ENCODE measurements at regions not wholly inside any gene's neighbourhood (a gene's known extent, or its start where the extent isn't known, plus 50 kb on each side); places are given as distances from the start of the nearest gene placed in this dataset.
"Not testable (repeated sequence)": the region's sequence is repeated elsewhere in the genome, so short reads cannot be mapped to it uniquely, and the experiment has no call there.

DNA sequence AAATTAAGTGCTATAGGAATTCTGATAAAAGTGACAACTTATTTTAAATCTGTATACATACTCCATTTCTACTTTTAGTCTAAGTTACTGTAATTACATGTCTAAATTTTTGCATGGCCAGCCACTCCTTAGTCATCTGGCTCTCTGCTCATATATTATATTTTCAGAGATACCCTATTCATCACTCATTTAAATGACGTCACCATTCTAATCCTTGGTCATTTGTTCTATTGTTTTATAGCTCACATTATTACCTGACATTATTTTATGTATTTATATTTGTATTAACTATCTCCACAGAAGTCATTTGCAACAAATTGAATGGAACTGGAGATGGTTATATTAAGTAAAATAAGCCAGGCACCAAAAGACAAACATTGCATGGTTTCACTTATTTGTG lies 179.6 kb upstream of the CXorf51A start:
- no peak for DNase-seq

DNA sequence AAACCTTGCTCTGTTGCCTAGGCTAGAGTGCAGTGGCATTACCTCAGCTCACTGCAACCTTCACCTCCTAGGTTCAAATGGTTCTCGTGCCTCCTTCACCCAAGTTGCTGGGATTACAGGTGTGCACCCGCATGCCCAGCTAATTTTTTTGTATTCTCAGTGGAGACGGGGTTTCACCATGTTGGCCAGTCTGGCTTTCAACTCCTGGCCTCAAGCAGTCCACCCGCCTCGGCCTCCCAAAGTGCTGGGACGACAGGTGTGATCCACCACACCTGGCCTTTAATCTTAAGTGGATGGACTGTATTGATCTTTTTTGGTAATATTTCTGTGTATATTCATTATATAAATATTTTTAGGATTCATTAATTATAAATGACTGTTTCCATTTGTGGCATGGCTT lies 158.7 kb upstream of the CXorf51A start:
- no peak for DNase-seq

DNA sequence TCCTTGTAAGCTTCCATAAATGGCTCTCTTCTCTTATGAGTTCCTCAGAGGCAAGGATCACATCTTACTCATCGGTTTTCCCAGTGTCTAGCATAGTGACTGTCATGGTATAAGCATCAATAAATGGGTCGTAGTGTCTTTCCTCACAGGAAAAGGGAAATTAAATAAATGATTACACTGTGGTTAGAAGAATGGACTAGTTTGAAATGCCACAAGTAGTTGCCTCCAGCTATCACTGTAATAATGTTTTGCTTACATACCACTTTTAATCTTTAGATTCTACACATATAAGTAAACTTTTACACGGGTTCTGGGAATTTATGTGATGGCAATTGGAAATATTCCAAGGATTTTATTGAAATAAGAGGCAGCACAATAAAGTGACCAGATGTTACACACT lies 152.8 kb upstream of the CXorf51A start:
- no peak for DNase-seq

DNA sequence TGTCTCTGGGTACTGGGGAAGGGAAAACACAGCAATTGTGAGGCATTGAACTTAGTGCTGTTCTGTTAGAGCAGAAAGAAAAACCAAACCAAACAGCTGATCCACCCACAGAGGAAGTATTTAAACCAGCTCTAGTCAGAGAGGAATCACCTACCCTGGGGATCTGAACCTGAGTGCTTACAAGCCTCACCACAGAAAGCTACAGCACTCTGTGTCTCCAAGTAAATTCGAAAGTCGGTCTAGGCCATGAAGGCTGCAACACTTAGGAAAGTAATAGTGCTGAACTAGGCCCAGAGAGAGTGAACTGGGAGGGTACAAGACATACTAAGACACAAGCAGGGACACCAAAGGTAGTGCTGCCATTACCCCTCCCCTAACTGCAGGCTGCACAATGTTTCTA lies 142.2 kb upstream of the CXorf51A start:
- DNase-seq = no peak

DNA sequence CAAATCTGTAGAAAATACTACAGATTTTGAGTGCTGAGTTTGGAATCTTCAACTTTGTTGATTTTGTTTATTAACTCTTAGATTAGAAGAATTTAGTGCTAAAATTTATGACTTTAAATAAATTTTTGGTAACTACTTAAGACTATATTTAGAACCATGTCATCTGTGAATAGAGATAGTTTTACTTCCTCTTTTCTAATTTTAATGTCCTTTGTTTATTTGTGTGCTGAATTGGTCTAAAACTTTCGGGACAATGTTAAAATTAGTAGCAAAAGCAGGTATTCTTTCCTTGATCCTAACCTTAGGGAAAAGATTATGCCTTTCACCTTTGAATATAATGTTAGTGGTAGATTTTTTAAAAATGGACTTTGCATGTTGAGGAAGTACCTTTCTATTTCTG lies 119.7 kb upstream of the CXorf51A start:
- DNase-seq = no peak

DNA sequence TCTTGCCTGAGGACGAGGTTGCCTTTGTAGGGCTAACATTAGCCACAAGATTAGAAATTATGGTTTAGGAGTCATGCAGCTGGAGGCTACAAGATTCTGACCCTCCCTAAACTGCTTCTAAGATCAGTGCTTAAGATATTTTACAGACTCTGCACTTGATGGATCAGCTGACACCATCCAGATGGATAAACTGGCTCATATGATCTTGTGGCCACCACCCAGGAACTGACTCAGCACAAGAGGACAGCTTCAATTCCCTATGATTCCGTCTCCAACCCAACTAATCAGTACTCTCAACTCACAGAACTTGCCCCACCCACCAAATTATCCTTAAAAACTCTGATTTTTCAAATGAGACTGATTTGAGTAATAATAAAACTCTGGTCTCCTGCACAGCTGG lies 118.5 kb upstream of the CXorf51A start:
- DNase-seq = not testable (repeated sequence)

DNA sequence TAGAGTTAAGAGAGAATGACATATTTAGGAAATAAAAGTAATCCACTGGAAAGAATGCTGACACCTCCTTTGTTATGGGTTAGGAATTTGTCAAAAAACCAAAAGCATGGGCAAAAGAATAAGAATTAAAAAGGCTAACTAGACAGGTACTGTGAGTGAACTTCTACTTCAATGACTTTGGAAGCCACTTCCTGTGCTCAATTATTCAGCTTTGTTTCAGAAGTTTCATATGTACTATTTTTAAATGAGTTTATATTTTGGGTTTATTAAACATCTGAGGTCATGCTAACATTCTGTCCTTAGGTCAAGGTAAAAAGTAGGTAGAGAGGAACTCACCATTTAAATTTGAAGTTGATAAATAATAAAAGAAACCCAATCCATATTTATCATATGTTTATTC lies 106.7 kb upstream of the CXorf51A start:
- DNase-seq = no peak

DNA sequence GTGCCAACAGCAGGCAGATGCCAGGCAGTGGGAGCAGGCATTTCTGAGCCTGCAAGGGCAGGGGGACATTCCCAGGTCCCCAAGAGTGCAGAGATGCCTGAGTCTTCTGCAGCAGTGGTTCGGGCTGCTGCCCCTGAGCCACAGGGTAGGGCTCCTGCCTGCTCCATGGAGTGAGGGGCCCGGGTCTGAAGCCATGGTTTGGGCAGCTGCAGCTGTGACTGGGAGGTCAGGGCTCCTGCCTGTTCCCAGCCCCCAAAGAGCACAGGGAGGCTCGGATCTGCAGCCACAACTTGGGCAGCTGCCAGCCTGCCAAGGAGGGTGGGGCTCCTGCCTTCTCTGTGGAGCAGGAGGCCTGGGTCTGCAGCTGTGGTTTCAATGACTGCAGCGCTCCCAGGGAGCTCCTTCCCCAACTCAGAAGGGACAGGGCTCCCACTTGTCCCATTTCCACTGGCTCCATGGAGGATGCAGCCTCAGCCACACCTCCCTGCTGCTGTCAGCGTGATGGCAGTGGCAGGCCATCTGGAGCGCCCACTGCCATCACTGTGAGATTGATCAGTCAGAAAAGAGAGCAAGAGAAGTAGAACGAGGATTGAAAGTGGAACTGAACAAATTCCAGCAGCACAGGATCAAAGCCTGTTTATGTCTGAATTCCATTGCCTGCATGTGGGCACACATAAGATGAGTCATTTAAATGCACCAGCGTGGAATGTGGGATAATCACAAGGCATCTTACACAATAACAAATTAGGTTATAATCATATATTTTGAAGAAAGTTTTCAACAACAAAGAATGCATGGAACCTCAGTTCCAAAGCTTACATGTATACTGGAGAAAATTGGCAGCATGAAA lies 93.1 kb upstream of the CXorf51A start:
- DNase-seq = peak in 1 of 2 experiments; percentile 13

DNA sequence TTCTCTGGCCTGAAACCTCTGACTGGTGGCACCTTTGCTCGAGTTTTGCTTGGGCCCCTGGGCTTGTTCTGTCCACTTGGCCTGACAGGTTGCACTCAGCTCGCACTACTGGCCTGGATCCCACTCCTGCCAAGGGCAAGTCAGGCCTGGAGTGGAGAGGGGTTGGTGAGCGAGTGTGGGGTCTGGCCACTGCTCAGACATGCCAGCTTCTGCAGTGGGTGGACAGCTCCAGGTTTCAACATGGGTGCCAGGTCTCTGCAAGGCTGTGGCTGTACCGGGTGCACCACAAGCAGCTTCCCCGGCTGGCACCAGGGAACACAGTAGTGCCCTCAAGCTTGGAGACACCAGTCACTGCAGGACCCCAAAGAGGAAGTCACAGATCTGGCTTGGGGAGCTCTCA lies 91.6 kb upstream of the CXorf51A start:
- no peak for DNase-seq

DNA sequence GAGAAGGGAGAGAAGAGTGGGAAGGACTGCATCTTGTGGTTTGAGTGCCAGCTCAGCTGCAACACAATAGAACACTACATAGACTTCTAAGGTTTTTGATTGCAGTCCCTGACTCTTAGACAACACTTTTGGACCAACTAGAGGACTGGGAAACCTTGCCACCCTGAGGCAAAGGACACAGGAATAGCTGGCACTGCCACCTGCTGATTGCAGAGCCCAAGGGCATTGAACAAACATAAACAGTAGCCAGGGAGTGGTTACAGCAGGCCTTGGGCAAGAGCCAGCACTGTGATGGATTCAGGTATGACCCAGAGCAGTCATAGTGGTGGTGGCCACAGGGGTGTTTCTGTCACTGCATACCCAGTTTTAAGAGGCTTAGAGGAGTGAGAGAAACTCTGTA lies 72.5 kb upstream of the CXorf51A start:
- DNase-seq = no peak

DNA sequence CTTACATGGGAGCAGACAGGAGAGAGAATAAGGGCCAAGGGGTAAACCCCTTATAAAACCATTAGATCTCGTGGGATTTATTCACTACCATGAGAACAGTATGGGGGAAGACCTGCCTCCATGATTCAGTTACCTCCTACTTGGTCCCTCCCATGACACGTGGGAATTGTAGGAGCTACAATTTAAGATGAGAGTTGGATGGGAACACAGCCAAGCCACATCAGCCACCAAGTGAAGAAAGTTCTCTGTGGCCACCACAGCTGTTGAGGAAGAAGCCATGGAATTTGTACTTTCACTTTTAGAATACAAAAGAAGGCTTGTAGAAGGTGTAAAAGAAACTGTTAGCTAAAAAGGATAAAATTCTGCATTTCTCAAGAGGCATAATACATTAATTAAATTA lies 67.0 kb upstream of the CXorf51A start:
- DNase-seq = no peak

DNA sequence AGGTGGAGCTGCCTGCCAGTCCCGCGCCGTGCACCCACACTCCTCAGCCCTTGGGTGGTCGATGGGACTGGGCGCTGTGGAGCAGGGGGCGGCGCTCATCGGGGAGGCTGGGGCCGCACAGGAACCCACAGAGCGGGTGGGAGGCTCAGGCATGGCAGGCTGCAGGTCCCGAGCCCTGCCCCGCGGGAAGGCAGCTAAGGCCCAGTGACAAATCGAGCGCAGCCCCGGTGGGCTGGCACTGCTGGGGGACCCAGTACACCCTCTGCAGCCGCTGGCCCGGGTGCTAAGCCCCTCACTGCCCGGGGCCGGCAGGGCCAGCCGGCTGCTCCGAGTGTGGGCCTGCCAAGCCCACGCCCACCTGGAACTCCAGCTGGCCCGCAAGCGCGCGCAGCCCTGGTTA lies 52.3 kb upstream of the CXorf51A start:
- not testable (repeated sequence) for DNase-seq

DNA sequence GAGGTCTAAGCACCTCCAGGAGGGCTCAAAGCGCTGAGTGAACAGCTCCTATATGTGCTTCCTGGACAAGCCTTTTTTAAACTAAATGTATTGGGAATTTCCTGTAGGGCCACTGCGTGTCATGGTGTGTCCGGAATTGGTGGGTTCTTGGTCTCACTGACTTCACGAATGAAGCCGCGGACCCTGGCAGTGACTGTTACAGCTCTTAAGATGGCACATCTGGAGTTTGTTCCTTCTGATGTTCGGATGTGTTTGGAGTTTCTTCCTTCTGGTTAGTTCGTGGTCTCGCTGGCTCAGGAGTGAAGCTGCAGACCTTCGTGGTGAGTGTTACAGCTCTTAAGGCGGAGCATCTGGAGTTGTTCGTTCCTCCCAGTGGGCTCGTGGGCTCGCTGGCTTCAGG lies 51.2 kb upstream of the CXorf51A start:
- not testable (repeated sequence) for DNase-seq
